ENCODE measurements at regions not wholly inside any gene's neighbourhood (a gene's known extent, or its start where the extent isn't known, plus 50 kb on each side); places are given as distances from the start of the nearest gene placed in this dataset.

DNA sequence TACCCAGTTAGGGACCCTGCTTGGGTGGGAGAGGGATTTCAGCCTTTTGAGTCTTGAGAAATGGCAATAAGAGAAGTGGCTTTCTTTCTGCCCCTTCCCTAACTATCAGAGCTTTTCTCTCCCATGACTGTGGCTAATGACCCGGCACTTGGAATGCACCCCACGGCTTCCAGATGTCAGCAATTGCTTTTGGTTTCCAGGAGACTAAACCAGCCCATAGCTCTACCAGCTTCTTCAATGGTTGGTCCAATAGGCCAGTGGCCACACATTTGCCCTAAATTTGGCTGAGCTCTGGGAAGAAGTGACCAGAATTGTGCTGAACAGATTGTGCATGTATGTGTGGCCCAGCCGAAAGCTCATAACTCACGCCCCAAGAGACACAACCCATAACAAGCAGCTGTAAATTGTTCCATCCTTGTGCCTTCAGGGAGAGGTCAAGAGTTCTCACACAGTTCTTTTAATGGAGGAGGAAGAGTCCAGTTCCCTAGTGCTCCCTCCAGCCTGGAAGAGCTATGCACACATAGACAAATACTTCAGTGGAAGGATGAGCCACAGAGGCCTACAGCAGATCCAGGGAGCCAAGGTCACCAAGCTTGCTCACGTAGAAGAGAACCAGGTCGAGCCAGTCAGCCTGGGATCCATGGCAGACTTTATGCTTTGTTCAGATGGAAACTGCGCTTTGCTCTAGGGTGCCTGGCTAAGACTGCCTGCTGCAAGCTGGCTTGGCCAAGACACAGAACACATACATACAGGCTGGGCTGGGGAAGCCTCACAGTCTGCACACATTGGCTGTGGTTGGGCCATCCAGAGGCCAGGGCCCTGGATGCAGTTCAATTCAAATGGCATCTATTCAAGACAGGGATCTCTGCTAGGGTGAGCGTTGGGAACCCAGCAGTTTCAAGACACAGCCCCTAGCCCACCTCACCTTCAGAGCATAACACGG lies 131.8 kb upstream of the HABP2 start (continued):
- TF ChIP-seq, protein P1, sequence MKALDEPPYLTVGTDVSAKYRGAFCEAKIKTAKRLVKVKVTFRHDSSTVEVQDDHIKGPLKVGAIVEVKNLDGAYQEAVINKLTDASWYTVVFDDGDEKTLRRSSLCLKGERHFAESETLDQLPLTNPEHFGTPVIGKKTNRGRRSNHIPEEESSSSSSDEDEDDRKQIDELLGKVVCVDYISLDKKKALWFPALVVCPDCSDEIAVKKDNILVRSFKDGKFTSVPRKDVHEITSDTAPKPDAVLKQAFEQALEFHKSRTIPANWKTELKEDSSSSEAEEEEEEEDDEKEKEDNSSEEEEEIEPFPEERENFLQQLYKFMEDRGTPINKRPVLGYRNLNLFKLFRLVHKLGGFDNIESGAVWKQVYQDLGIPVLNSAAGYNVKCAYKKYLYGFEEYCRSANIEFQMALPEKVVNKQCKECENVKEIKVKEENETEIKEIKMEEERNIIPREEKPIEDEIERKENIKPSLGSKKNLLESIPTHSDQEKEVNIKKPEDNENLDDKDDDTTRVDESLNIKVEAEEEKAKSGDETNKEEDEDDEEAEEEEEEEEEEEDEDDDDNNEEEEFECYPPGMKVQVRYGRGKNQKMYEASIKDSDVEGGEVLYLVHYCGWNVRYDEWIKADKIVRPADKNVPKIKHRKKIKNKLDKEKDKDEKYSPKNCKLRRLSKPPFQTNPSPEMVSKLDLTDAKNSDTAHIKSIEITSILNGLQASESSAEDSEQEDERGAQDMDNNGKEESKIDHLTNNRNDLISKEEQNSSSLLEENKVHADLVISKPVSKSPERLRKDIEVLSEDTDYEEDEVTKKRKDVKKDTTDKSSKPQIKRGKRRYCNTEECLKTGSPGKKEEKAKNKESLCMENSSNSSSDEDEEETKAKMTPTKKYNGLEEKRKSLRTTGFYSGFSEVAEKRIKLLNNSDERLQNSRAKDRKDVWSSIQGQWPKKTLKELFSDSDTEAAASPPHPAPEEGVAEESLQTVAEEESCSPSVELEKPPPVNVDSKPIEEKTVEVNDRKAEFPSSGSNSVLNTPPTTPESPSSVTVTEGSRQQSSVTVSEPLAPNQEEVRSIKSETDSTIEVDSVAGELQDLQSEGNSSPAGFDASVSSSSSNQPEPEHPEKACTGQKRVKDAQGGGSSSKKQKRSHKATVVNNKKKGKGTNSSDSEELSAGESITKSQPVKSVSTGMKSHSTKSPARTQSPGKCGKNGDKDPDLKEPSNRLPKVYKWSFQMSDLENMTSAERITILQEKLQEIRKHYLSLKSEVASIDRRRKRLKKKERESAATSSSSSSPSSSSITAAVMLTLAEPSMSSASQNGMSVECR (CRISPR knock-in tag; IDR thresholded peaks at IDR 0.05) = no peak
- TF ChIP-seq HDAC6 (IDR thresholded peaks at IDR 0.05; ENCODE audit: low read depth, low read length) (no peak), SMARCC2 (IDR thresholded peaks at IDR 0.05; ENCODE audit: low read depth) (no peak), KLF1 (tag; IDR thresholded peaks at IDR 0.05) (no peak), KLF6 (CRISPR knock-in tag; IDR thresholded peaks at IDR 0.05; ENCODE audit: borderline replicate concordance) (no peak), MEIS2 (IDR thresholded peaks at IDR 0.05; ENCODE audit: partially characterized antibody) (no peak)

Measured in K562 (cell line).